Neuronal stem cell (in vitro differentiated cells): ENCODE measurements at regions not wholly inside any gene's neighbourhood (a gene's known extent, or its start where the extent isn't known, plus 50 kb on each side); places are given as distances from the start of the nearest gene placed in this dataset.

ENCODE experiments used
- DNase-seq: peaks from one replicate; pipeline ENCODE4 v3.0.0-alpha.2; 2013; ENCODE audit warnings: low spot score
- H2AFZ ChIP-seq: one replicate; pipeline ENCODE4 v1.6.1; 2013; ENCODE audit warnings: mild to moderate bottlenecking, low read length, inconsistent platforms
- H2AK5ac ChIP-seq: 2 replicates; pipeline ENCODE4 v1.6.1; 2013; ENCODE audit warnings: low read depth, mild to moderate bottlenecking, inconsistent platforms, low read length, moderate library complexity, mixed read lengths
- H2BK120ac ChIP-seq: 2 replicates; pipeline ENCODE4 v1.6.1; 2013; ENCODE audit warnings: low read depth, mild to moderate bottlenecking, inconsistent platforms, low read length, moderate library complexity, mixed read lengths
- H2BK12ac ChIP-seq: one replicate; pipeline ENCODE4 v1.6.1; 2013; ENCODE audit warnings: low read length, inconsistent platforms
- H2BK15ac ChIP-seq: 2 replicates; pipeline ENCODE4 v1.6.1; 2013; ENCODE audit warnings: mild to moderate bottlenecking, low read length, inconsistent platforms, mixed read lengths
- H2BK5ac ChIP-seq: one replicate; pipeline ENCODE4 v1.6.1; 2013; ENCODE audit warnings: inconsistent platforms, mild to moderate bottlenecking, low read length, moderate library complexity
- H3K14ac ChIP-seq: one replicate; pipeline ENCODE4 v1.6.1; 2013; ENCODE audit warnings: low read length, inconsistent platforms
- H3K18ac ChIP-seq: 2 replicates; pipeline ENCODE4 v1.6.1; 2013; ENCODE audit warnings: low read length, inconsistent platforms
- H3K23ac ChIP-seq: 2 replicates; pipeline ENCODE4 v1.6.1; 2013; ENCODE audit warnings: low read depth, mild to moderate bottlenecking, mixed read lengths, low read length, inconsistent platforms; ENCODE audit not compliant: poor library complexity
- H3K27ac ChIP-seq: replicated peaks from 3 replicates; pipeline ENCODE4 v1.5.1; 2013; ENCODE audit warnings: low read length, inconsistent platforms
- H3K27me3 ChIP-seq, 3 experiments: 2 replicates each; pipeline ENCODE4 v1.6.1; 2013; ENCODE audit warnings: low read length in 3 of 3, mild to moderate bottlenecking in 2 of 3, inconsistent platforms in 1 of 3, low read depth in 1 of 3, mixed read lengths in 1 of 3, moderate library complexity in 1 of 3; ENCODE audit not compliant: control insufficient read depth in 3 of 3, insufficient read depth in 3 of 3
- H3K36me3 ChIP-seq, 2 donors: replicated peaks in 1 of 2; 2 replicates each; pipeline ENCODE4 v1.6.1; 2013; ENCODE audit warnings: low read length in 2 of 2; ENCODE audit not compliant: control insufficient read depth in 2 of 2, insufficient read depth in 2 of 2
- H3K4ac ChIP-seq: 2 replicates; pipeline ENCODE4 v1.6.1; 2013; ENCODE audit warnings: inconsistent platforms, mild to moderate bottlenecking, low read length, moderate library complexity
- H3K4me1 ChIP-seq, 2 donors: 1 replicate in 1 of 2; 2 replicates in 1 of 2; pipeline ENCODE4 v1.6.1; 2013; ENCODE audit warnings: low read length in 2 of 2, low read depth in 1 of 2; ENCODE audit not compliant: control insufficient read depth in 2 of 2, insufficient read depth in 1 of 2
- H3K4me2 ChIP-seq: one replicate; pipeline ENCODE4 v1.6.1; 2013; ENCODE audit warnings: mild to moderate bottlenecking, low read length, inconsistent platforms; ENCODE audit not compliant: insufficient read depth, poor library complexity, severe bottlenecking
- H3K4me3 ChIP-seq, 2 donors: 2 replicates each; pipeline ENCODE4 v1.5.1; 2013; ENCODE audit warnings: low read length in 2 of 2, mild to moderate bottlenecking in 2 of 2, inconsistent platforms in 1 of 2, moderate library complexity in 1 of 2
- H3K79me1 ChIP-seq: one replicate; pipeline ENCODE4 v1.6.1; 2013; ENCODE audit warnings: low read depth, mild to moderate bottlenecking, inconsistent platforms, low read length, moderate library complexity
- H3K9ac ChIP-seq: one replicate; pipeline ENCODE4 v1.6.1; 2013; ENCODE audit warnings: mild to moderate bottlenecking, low read depth, low read length, inconsistent platforms; ENCODE audit not compliant: poor library complexity
- H3K9me3 ChIP-seq, 2 donors: replicated peaks in 1 of 2; 2 replicates each; pipeline versions ENCODE3 to v1.6.1; 2013; ENCODE audit warnings: low read length in 2 of 2, mild to moderate bottlenecking in 2 of 2, inconsistent platforms in 1 of 2, low read depth in 1 of 2, mixed read lengths in 1 of 2, moderate library complexity in 1 of 2; ENCODE audit not compliant: control insufficient read depth in 2 of 2, insufficient read depth in 1 of 2
- H4K8ac ChIP-seq: one replicate; pipeline ENCODE4 v1.6.1; 2013; ENCODE audit warnings: low read depth, mild to moderate bottlenecking, inconsistent platforms, low read length, moderate library complexity
- H4K91ac ChIP-seq: one replicate; pipeline ENCODE4 v1.6.1; 2013; ENCODE audit warnings: low read length, low read depth, mild to moderate bottlenecking, inconsistent platforms; ENCODE audit not compliant: poor library complexity
- WGBS, 2 donors: extraction: QIAGEN DNeasy Blood & Tissue Kit; methylation state at CpG; one replicate each; pipeline ENCODE4 v1.1.7; 2013; ENCODE audit warnings: missing lambda C conversion rate in 2 of 2, mixed read lengths in 1 of 2; ENCODE audit not compliant: insufficient read length in 2 of 2, insufficient replicate concordance in 1 of 2; ENCODE audit errors: extremely low coverage in 2 of 2; 5-methylcytosine and 5-hydroxymethylcytosine counted together

DNA sequence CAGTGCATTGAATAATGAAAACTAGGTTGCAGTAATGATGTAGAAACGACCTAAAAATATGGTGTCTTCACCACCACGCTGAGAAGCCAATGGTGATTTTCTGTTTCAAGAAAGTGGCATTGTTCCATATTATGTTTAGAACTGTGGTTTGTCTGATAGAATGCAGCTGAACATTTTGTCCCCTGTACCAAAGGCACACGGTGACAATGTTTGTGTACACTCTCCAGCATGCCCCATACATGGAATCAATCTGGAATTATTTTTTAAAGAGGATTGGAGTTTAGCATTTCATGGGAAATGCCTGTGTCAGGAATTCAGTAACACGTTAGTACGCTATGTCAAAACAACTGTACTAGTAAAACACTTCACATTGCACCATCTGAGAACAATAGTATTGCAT is 237.4 kb upstream of the AUTS2 start:
- no peak overlapping the region for H3K14ac ChIP-seq
- no peak overlapping the region for H3K23ac ChIP-seq
- no peak overlapping the region for H3K4ac ChIP-seq
- no peak for DNase-seq
- H2BK12ac ChIP-seq, result no peak overlapping the region
- H4K91ac ChIP-seq, result no peak overlapping the region
- no peak overlapping the region for H2BK15ac ChIP-seq
- no peak overlapping the region for H4K8ac ChIP-seq
- no CpG with 5 or more reads among the region's 5 CpGs for WGBS, 2 donors
- peaks cover 2% of the 10 kb centered on the region for H3K79me1 ChIP-seq
- H2AK5ac ChIP-seq, result no peak overlapping the region
- H3K27ac ChIP-seq, result no peak overlapping the region
- H2AFZ ChIP-seq, result no peak overlapping the region
- H2BK120ac ChIP-seq, result no peak overlapping the region
- H3K4me3 ChIP-seq, result no peak overlapping the region
- no peak overlapping the region for H3K4me2 ChIP-seq
- H3K36me3 ChIP-seq, result no peaks in the 10 kb centered on the region
- H3K9me3 ChIP-seq, result no peaks in the 10 kb centered on the region
- peaks cover 0 to 2% of the 10 kb centered on the region in 2 donors for H3K4me1 ChIP-seq
- H3K27me3 ChIP-seq, result no peaks in the 10 kb centered on the region
- H3K18ac ChIP-seq, result no peak overlapping the region
- H3K9ac ChIP-seq, result no peak overlapping the region
- H2BK5ac ChIP-seq, result no peak overlapping the region

DNA sequence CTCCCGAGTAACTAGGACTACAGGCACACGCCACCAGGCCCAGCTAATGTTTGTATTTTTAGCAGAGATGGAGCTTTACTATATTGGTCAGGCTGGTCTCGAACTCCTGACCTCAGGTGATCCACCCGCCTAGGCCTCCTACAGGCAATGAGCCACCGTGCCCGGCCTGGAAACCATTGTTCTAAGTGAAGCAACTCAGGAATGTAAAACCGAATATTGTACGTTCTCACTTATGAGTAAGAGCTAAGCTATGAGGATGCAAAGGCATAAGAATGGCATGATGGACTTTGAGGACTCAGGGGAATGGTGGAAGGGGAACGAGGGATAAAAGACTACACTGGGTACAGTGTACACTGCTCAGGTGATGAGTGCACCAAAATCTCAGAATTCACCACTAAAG is 235.1 kb upstream of the AUTS2 start:
- no peaks in the 10 kb centered on the region for H3K9me3 ChIP-seq
- no peak overlapping the region for H2AFZ ChIP-seq
- H4K91ac ChIP-seq, result no peak overlapping the region
- no peak overlapping the region for H4K8ac ChIP-seq
- DNase-seq, result no peak
- H2BK15ac ChIP-seq, result no peak overlapping the region
- H3K14ac ChIP-seq, result no peak overlapping the region
- H2AK5ac ChIP-seq, result no peak overlapping the region
- H3K79me1 ChIP-seq, result peaks cover 2% of the 10 kb centered on the region
- H3K27ac ChIP-seq, result no peak overlapping the region
- no peak overlapping the region for H3K23ac ChIP-seq
- no peaks in the 10 kb centered on the region for H3K36me3 ChIP-seq
- H3K4me2 ChIP-seq, result no peak overlapping the region
- H2BK5ac ChIP-seq, result no peak overlapping the region
- no peak overlapping the region for H3K18ac ChIP-seq
- H3K9ac ChIP-seq, result no peak overlapping the region
- H3K27me3 ChIP-seq, result no peaks in the 10 kb centered on the region
- H2BK120ac ChIP-seq, result no peak overlapping the region
- no CpG with 5 or more reads among the region's 9 CpGs for WGBS, 2 donors
- H3K4ac ChIP-seq, result no peak overlapping the region
- peaks cover 0 to 2% of the 10 kb centered on the region in 2 donors for H3K4me1 ChIP-seq
- H3K4me3 ChIP-seq, result no peak overlapping the region
- H2BK12ac ChIP-seq, result no peak overlapping the region

DNA sequence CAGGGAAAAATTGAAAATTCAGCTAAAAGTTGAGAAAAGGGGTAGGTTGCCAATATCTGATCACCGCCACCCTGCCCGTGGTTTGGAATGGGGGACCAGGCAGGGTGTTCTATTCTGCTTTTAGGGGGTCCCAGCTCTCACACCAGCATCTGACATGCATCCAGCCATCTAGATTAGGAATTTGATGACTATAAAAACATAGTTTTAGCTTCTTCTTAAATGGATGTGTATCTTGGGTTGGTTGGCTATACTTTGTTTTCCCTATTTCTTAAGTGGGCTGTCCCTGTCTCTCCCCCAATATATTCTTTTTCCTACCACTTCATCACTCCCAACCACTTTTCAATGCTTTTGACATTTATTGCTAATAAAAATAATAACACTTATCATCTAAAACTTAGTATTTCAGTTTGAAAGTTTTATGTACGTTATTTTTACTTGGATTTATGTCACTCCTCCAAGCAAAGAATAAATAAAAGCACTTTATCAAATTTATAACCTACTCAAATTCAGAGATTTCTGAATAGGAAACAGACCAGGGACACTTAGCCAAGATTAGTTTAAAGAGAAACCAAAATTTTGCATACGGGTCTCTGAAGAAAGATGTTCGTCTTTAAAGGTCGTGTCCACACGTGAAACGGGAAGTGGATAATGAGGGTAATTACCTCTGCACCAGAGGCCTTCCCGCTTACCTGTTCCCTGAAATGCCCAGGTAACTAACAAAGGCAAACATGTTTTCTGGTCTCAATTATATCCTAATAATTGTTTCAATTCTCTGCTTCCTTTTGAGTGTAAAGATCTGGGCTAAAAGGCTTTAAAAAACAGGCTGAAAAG is 233.2 kb upstream of the AUTS2 start:
- Histone ChIP-seq H3K79me1 (no peaks in the 10 kb centered on the region), H3K14ac (no peak overlapping the region), H3K4me3 (no peak overlapping the region), H3K18ac (no peak overlapping the region), H2BK12ac (no peak overlapping the region), H3K23ac (no peak overlapping the region), H3K36me3 (no peaks in the 10 kb centered on the region), H2BK120ac (no peak overlapping the region), H3K4ac (no peak overlapping the region), H3K9ac (no peak overlapping the region), H3K27me3 (no peaks in the 10 kb centered on the region), H3K9me3 (no peaks in the 10 kb centered on the region), H3K4me2 (no peak overlapping the region), H3K27ac (no peak overlapping the region), H4K8ac (no peak overlapping the region), H2AFZ (no peak overlapping the region), H3K4me1 (no peaks in the 10 kb centered on the region), H2BK5ac (no peak overlapping the region), H2AK5ac (no peak overlapping the region), H4K91ac (no peak overlapping the region), H2BK15ac (no peak overlapping the region)
- WGBS, 2 donors, result no CpG with 5 or more reads among the region's 9 CpGs
- no peak for DNase-seq

DNA sequence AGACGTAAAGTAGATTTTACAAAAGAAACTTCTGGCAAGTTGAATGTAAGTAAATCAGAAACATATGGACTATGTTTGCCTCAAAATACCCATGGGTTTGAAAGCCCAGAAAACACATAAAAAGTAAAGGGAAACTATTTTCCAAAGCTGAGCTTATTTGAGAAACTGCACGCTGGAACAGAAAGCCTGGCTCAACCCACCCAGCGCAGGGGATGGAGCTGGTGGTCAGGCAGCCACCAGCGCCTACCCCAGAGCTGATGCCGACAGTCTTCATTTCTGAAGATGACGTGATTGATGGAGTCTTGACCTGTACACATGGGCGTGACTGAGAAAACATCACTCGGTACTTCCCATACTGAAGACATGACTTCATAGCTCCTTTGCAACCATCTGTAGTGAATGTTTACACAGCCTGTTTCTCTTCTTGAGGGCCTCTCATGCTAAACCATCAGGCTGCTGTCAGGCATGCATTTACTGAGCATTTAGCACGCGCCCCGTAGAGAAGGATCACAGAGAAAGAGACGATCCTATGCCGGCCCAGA is 232.6 kb upstream of the AUTS2 start:
- no peaks in the 10 kb centered on the region for H3K4me1 ChIP-seq
- H3K36me3 ChIP-seq, result no peaks in the 10 kb centered on the region
- H3K4me3 ChIP-seq, result no peak overlapping the region
- WGBS, 2 donors, result no CpG with 5 or more reads among the region's 13 CpGs
- no peak overlapping the region for H3K4ac ChIP-seq
- no peak overlapping the region for H2BK120ac ChIP-seq
- no peak overlapping the region for H3K14ac ChIP-seq
- no peak overlapping the region for H3K4me2 ChIP-seq
- H4K91ac ChIP-seq, result no peak overlapping the region
- no peak overlapping the region for H2BK15ac ChIP-seq
- no peaks in the 10 kb centered on the region for H3K79me1 ChIP-seq
- H2BK12ac ChIP-seq, result no peak overlapping the region
- no peak overlapping the region for H4K8ac ChIP-seq
- DNase-seq, result no peak
- H2AFZ ChIP-seq, result no peak overlapping the region
- H2BK5ac ChIP-seq, result no peak overlapping the region
- no peak overlapping the region for H3K9ac ChIP-seq
- no peak overlapping the region for H3K18ac ChIP-seq
- H3K23ac ChIP-seq, result no peak overlapping the region
- no peak overlapping the region for H2AK5ac ChIP-seq
- H3K9me3 ChIP-seq, result no peaks in the 10 kb centered on the region
- no peak overlapping the region for H3K27ac ChIP-seq
- H3K27me3 ChIP-seq, result no peaks in the 10 kb centered on the region
